ENCODE measurements at regions not wholly inside any gene's neighbourhood (a gene's known extent, or its start where the extent isn't known, plus 50 kb on each side); places are given as distances from the start of the nearest gene placed in this dataset.

GRCh38 chr7:46576950-46577349 is 655.9 kb upstream of the IGFBP3 start:
- H3K4me2 ChIP-seq (replicated peaks; ENCODE audit: low read depth, low read length, poor library complexity, severe bottlenecking): no peak overlapping the region
- H3K36me3 ChIP-seq (replicated peaks in 1 of 2; ENCODE audit: control extremely low read depth in 1 of 2, control insufficient read depth in 1 of 2, extremely low read depth in 1 of 2, insufficient read depth in 2 of 2, low read length in 1 of 2): no peaks in the 10 kb centered on the region
- Mint-ChIP-seq H3K4me3 (no peak overlapping the region), H3K27ac (no peak overlapping the region), H3K4me1 (no peaks in the 10 kb centered on the region), H3K9me3 (ENCODE audit: insufficient read depth) (peaks cover 5% of the 10 kb centered on the region), H3K27me3 (no peaks in the 10 kb centered on the region)
- H3K79me2 ChIP-seq (ENCODE audit: control insufficient read depth, insufficient read depth, low read length): no peaks in the 10 kb centered on the region
- H3K27ac ChIP-seq (ENCODE audit: low read length in 2 of 2): no peak overlapping the region
- peaks cover 0 to 3% (median 0%) of the 10 kb centered on the region in 3 donors for H3K9me3 ChIP-seq (ENCODE audit: control extremely low read depth in 1 of 3, control insufficient read depth in 2 of 3, insufficient read depth in 1 of 3, low read length in 2 of 3)
- DNase-seq (no peak), ATAC-seq (ENCODE audit: low read depth) (no peak)
- POLR2A ChIA-PET: no interaction called here
- no peak overlapping the region for H2AFZ ChIP-seq (ENCODE audit: insufficient read depth, low read depth, low read length, poor library complexity, severe bottlenecking)
- H3K9ac ChIP-seq (ENCODE audit: low read length): no peak overlapping the region
- CTCF ChIA-PET: no interaction called here
- no peaks in the 10 kb centered on the region for H3K27me3 ChIP-seq (replicated peaks in 1 of 4; ENCODE audit: control extremely low read depth in 1 of 4, control insufficient read depth in 3 of 4, insufficient read depth in 4 of 4, low read length in 3 of 4)
- no peaks in the 10 kb centered on the region for H3K4me1 ChIP-seq (ENCODE audit: control insufficient read depth in 2 of 2, insufficient read depth in 2 of 2, low read length in 2 of 2)
- no peaks in the 10 kb centered on the region for H4K20me1 ChIP-seq (ENCODE audit: control insufficient read depth, insufficient read depth, low read length, poor library complexity, severe bottlenecking)
- no peak overlapping the region for H3K4me3 ChIP-seq (ENCODE audit: control extremely low read depth in 1 of 5, extremely low read depth in 1 of 5, insufficient read depth in 1 of 5, low read depth in 2 of 5, low read length in 4 of 5)
- no peak for TF ChIP-seq CTCF (IDR thresholded peaks at IDR 0.05)
- intact Hi-C loops (cut with micrococcal nuclease): no loop called here

GRCh38 chr7:46572691-46573090 is 651.6 kb upstream of the IGFBP3 start:
- no peak overlapping the region for H3K27ac Mint-ChIP-seq
- WGBS (ENCODE audit: insufficient coverage): no CpG with 5 or more reads among the region's 2 CpGs
- DNase-seq: no peak
- H3K27me3 Mint-ChIP-seq: no peaks in the 10 kb centered on the region
- no peak for ATAC-seq (ENCODE audit: low read depth)
- no peak overlapping the region for H3K27ac ChIP-seq (ENCODE audit: low read length in 2 of 2)
- ChIA-PET POLR2A (no interaction called here), CTCF (no interaction called here)
- H3K4me3 Mint-ChIP-seq: no peak overlapping the region
- peaks cover 0 to 3% (median 0%) of the 10 kb centered on the region in 3 donors for H3K9me3 ChIP-seq (ENCODE audit: control extremely low read depth in 1 of 3, control insufficient read depth in 2 of 3, insufficient read depth in 1 of 3, low read length in 2 of 3)
- intact Hi-C loops (cut with micrococcal nuclease): no loop called here
- no peak overlapping the region for H3K9ac ChIP-seq (ENCODE audit: low read length)
- no peak overlapping the region for H2AFZ ChIP-seq (ENCODE audit: insufficient read depth, low read depth, low read length, poor library complexity, severe bottlenecking)
- H3K4me1 ChIP-seq (ENCODE audit: control insufficient read depth in 2 of 2, insufficient read depth in 2 of 2, low read length in 2 of 2): no peaks in the 10 kb centered on the region
- H3K4me2 ChIP-seq (replicated peaks; ENCODE audit: low read depth, low read length, poor library complexity, severe bottlenecking): no peak overlapping the region
- H3K4me1 Mint-ChIP-seq: no peaks in the 10 kb centered on the region
- no peak for TF ChIP-seq CTCF (IDR thresholded peaks at IDR 0.05)
- TF ChIP-seq EZH2 (IDR thresholded peaks at IDR 0.05; ENCODE audit: borderline replicate concordance, insufficient read depth, low read depth, low read length, poor library complexity, severe bottlenecking): no peak
- peaks cover 5% of the 10 kb centered on the region for H3K9me3 Mint-ChIP-seq (ENCODE audit: insufficient read depth)
- no peaks in the 10 kb centered on the region for H3K27me3 ChIP-seq (replicated peaks in 1 of 4; ENCODE audit: control extremely low read depth in 1 of 4, control insufficient read depth in 3 of 4, insufficient read depth in 4 of 4, low read length in 3 of 4)
- no peak overlapping the region for H3K4me3 ChIP-seq (ENCODE audit: control extremely low read depth in 1 of 5, extremely low read depth in 1 of 5, insufficient read depth in 1 of 5, low read depth in 2 of 5, low read length in 4 of 5)
- no peaks in the 10 kb centered on the region for H3K36me3 ChIP-seq (replicated peaks in 1 of 2; ENCODE audit: control extremely low read depth in 1 of 2, control insufficient read depth in 1 of 2, extremely low read depth in 1 of 2, insufficient read depth in 2 of 2, low read length in 1 of 2)
- H3K79me2 ChIP-seq (ENCODE audit: control insufficient read depth, insufficient read depth, low read length): no peaks in the 10 kb centered on the region
- H4K20me1 ChIP-seq (ENCODE audit: control insufficient read depth, insufficient read depth, low read length, poor library complexity, severe bottlenecking): no peaks in the 10 kb centered on the region
